BLaER1 treated with 17β-estradiol and CSF1 and Interleukin-3, amounts not matched to agents 10 nM and 100 nM (cell line): ENCODE measurements at regions not wholly inside any gene's neighbourhood (a gene's known extent, or its start where the extent isn't known, plus 50 kb on each side); places are given as distances from the start of the nearest gene placed in this dataset.
"Not testable (repeated sequence)": the region's sequence is repeated elsewhere in the genome, so short reads cannot be mapped to it uniquely, and the experiment has no call there.

Experiments
- H3K27ac ChIP-seq, 11 experiments: shearing (Covaris generic); formaldehyde crosslinking; 2 replicates each; pipeline ENCODE4 v1.8.1; 2022
- H3K27me3 ChIP-seq, 11 experiments: shearing (Covaris generic); formaldehyde crosslinking; 2 replicates each; pipeline ENCODE4 v1.8.1; 2022
- H3K36me3 ChIP-seq, 11 experiments: shearing (Covaris generic); formaldehyde crosslinking; 2 replicates each; pipeline ENCODE4 v1.8.1; 2022
- H3K4me1 ChIP-seq, 10 experiments: shearing (Covaris generic); formaldehyde crosslinking; 2 replicates each; pipeline ENCODE4 v1.8.1; 2022
- H3K4me2 ChIP-seq, 11 experiments: shearing (Covaris generic); formaldehyde crosslinking; 2 replicates each; pipeline ENCODE4 v1.8.1; 2022
- H3K4me3 ChIP-seq, 10 experiments: shearing (Covaris generic); formaldehyde crosslinking; 2 replicates each; pipeline ENCODE4 v1.8.1; 2022
- H3K9ac ChIP-seq, 11 experiments: shearing (Covaris generic); formaldehyde crosslinking; 2 replicates each; pipeline ENCODE4 v1.8.1; 2022
- H3K9me3 ChIP-seq, 11 experiments: shearing (Covaris generic); formaldehyde crosslinking; replicated peaks in 1 of 11; 2 replicates each; pipeline ENCODE4 v1.8.1; 2022
- H4K20me1 ChIP-seq, 11 experiments: shearing (Covaris generic); formaldehyde crosslinking; 2 replicates each; pipeline ENCODE4 v1.8.1; 2022
- Cebpa-rat ChIP-seq, 11 experiments: shearing (Covaris generic); IDR thresholded peaks; 2 replicates each; pipeline ENCODE4 v1.8.1; 2022

DNA sequence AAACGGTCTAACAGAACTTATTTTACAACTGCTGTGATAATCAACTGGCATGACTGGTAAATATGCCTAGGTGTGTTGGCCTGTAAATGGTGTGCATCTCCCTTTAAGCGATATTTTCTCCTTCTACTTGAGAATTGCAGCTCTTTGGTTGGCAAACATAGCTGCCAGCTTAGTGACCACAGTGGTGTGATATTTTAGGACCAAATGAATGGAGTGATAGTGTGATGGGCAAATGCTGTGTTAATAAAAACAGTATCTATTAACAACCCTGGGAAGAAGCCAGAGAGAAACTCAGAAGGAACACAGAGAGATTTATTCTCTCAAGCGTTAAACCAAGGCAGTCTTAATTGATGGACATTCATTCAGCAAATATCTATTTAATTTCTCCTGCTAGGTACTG, 278.4 kb downstream of the AACS start:
- Histone ChIP-seq H3K27ac (no peak overlapping the region), H4K20me1 (no peaks in the 10 kb centered on the region), H3K4me2 (no peak overlapping the region), H3K9ac (no peak overlapping the region), H3K27me3 (no peaks in the 10 kb centered on the region), H3K9me3 (no peaks in the 10 kb centered on the region), H3K4me3 (no peak overlapping the region), H3K36me3 (no peaks in the 10 kb centered on the region), H3K4me1 (peaks cover 7 to 38% (median 13%) of the 10 kb centered on the region in 10 experiments; a peak in 18 of 20 replicates)
- no peak for TF ChIP-seq Cebpa-rat (IDR thresholded peaks at IDR 0.05)

GRCh38 chr12:125346362-125346761, 281.1 kb downstream of the AACS start:
- peak overlapping the region in 10 of 11 experiments; percentile 1 to 45 (median 26); a peak in 15 of 22 replicates for H3K4me2 ChIP-seq

GRCh38 chr12:125351788-125352187, 286.6 kb downstream of the AACS start:
- Histone ChIP-seq H3K27ac (no peak overlapping the region), H3K27me3 (no peaks in the 10 kb centered on the region), H3K9me3 (peaks cover 8 to 23% (median 14%) of the 10 kb centered on the region in 11 experiments), H3K36me3 (no peaks in the 10 kb centered on the region), H3K4me2 (no peak overlapping the region), H3K4me1 (peaks cover 0 to 2% (median 0%) of the 10 kb centered on the region in 10 experiments; a peak in 2 of 20 replicates), H3K4me3 (no peak overlapping the region), H4K20me1 (no peaks in the 10 kb centered on the region), H3K9ac (no peak overlapping the region)
- no peak for TF ChIP-seq Cebpa-rat (IDR thresholded peaks at IDR 0.05)

More at GRCh38 chr12:125346362-125346761, 281.1 kb downstream of the AACS start:
- no peaks in the 10 kb centered on the region for H3K36me3 ChIP-seq
- no peaks in the 10 kb centered on the region for H4K20me1 ChIP-seq
- TF ChIP-seq Cebpa-rat (IDR thresholded peaks at IDR 0.05), result no peak
- H3K4me3 ChIP-seq, result no peak overlapping the region
- H3K4me1 ChIP-seq, result peaks cover 7 to 26% (median 13%) of the 10 kb centered on the region in 10 experiments; a peak in 18 of 20 replicates
- no peaks in the 10 kb centered on the region for H3K27me3 ChIP-seq
- H3K9me3 ChIP-seq, result peaks cover 0 to under 1% (median 0%) of the 10 kb centered on the region in 11 experiments; a peak in 1 of 22 replicates
- no peak overlapping the region for H3K9ac ChIP-seq
- no peak overlapping the region for H3K27ac ChIP-seq

- not testable (repeated sequence) for H3K4me1 ChIP-seq, H3K36me3 ChIP-seq, H3K9ac ChIP-seq, H3K4me3 ChIP-seq, H3K4me2 ChIP-seq, H3K27me3 ChIP-seq, H4K20me1 ChIP-seq, H3K27ac ChIP-seq
- H3K9me3 ChIP-seq, result peaks cover 8 to 23% (median 14%) of the 10 kb centered on the region in 11 experiments
Measured at GRCh38 chr12:125353002-125353401, 287.8 kb downstream of the AACS start.

- Histone ChIP-seq H3K36me3 (no peaks in the 10 kb centered on the region), H3K4me1 (no peaks in the 10 kb centered on the region), H3K27me3 (no peaks in the 10 kb centered on the region), H3K9me3 (peaks cover 8 to 23% (median 14%) of the 10 kb centered on the region in 11 experiments), H3K4me2 (no peak overlapping the region), H3K9ac (no peak overlapping the region), H3K4me3 (no peak overlapping the region), H3K27ac (no peak overlapping the region), H4K20me1 (no peaks in the 10 kb centered on the region)
- no peak for TF ChIP-seq Cebpa-rat (IDR thresholded peaks at IDR 0.05)
Measured at GRCh38 chr12:125353871-125354270, 288.6 kb downstream of the AACS start.

- Histone ChIP-seq H3K4me1 (no peaks in the 10 kb centered on the region), H3K4me3 (no peak overlapping the region), H3K9ac (no peak overlapping the region), H4K20me1 (no peaks in the 10 kb centered on the region), H3K27me3 (no peaks in the 10 kb centered on the region), H3K9me3 (peaks cover 8 to 23% (median 14%) of the 10 kb centered on the region in 11 experiments), H3K27ac (no peak overlapping the region), H3K36me3 (no peaks in the 10 kb centered on the region), H3K4me2 (no peak overlapping the region)
- TF ChIP-seq Cebpa-rat (IDR thresholded peaks at IDR 0.05), result no peak
Measured at GRCh38 chr12:125355614-125356013, 290.4 kb downstream of the AACS start.

- H3K36me3 ChIP-seq, result no peaks in the 10 kb centered on the region
- TF ChIP-seq Cebpa-rat (IDR thresholded peaks at IDR 0.05), result no peak
- no peak overlapping the region for H3K4me3 ChIP-seq
- no peak overlapping the region for H3K27ac ChIP-seq
- H3K9me3 ChIP-seq, result peaks cover 8 to 23% (median 14%) of the 10 kb centered on the region in 11 experiments
- H3K9ac ChIP-seq, result no peak overlapping the region
- no peak overlapping the region for H3K4me2 ChIP-seq
- no peaks in the 10 kb centered on the region for H4K20me1 ChIP-seq
- H3K27me3 ChIP-seq, result no peaks in the 10 kb centered on the region
- H3K4me1 ChIP-seq, result no peaks in the 10 kb centered on the region
Measured at GRCh38 chr12:125356111-125356510, 290.9 kb downstream of the AACS start.

DNA sequence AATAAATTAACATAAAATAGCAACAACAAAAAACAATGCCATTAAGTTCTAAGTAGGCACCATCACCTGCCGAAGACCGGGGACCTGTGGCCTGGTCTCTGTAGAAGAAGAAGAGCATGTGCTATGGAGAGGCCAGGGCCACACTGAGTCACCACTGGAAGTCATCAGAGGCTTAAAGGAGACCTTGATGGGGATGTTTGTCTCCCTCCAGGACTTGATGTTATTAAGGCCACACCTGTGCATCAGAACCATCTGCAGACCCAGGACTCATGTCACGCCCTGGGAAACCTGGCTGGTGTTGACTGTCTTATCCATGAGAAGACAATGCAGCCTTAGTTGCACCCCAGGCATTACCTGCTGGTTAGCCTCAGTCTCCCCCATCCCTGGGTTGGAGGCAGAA, 292.3 kb downstream of the AACS start:
- Histone ChIP-seq H3K36me3 (no peaks in the 10 kb centered on the region), H3K9me3 (peaks cover 5 to 11% (median 9%) of the 10 kb centered on the region in 11 experiments; a peak in 20 of 22 replicates), H3K4me2 (no peak overlapping the region), H3K9ac (no peak overlapping the region), H4K20me1 (no peaks in the 10 kb centered on the region), H3K27me3 (no peaks in the 10 kb centered on the region), H3K4me1 (no peaks in the 10 kb centered on the region), H3K4me3 (no peak overlapping the region), H3K27ac (no peak overlapping the region)
- TF ChIP-seq Cebpa-rat (IDR thresholded peaks at IDR 0.05), result no peak

DNA sequence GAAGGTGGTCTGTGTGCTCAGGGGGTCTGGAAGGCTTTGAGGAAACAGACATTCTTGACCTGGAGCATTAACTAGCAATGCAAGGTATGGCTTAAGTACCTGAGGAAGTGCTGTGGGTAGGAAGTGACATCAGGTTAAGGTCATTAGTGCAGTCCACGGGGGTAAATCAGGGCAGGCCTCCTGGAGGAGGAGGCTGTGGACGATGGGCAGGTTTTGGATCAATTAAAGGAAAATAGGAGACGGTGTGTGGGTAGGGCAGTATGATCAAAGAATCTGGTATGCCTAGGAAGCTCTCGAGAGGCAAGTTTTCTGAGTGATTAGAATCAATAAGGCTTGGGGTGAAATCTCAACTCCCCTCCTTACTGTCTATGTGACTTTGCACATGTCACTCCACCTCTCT, 295.3 kb downstream of the AACS start:
- no peaks in the 10 kb centered on the region for H3K4me1 ChIP-seq
- TF ChIP-seq Cebpa-rat (IDR thresholded peaks at IDR 0.05), result no peak
- H3K4me2 ChIP-seq, result no peak overlapping the region
- no peak overlapping the region for H3K27ac ChIP-seq
- H3K9ac ChIP-seq, result no peak overlapping the region
- no peaks in the 10 kb centered on the region for H3K27me3 ChIP-seq
- H3K36me3 ChIP-seq, result no peaks in the 10 kb centered on the region
- no peak overlapping the region for H3K4me3 ChIP-seq
- H4K20me1 ChIP-seq, result no peaks in the 10 kb centered on the region
- H3K9me3 ChIP-seq, result no peaks in the 10 kb centered on the region

- Histone ChIP-seq H3K27me3 (no peaks in the 10 kb centered on the region), H3K36me3 (no peaks in the 10 kb centered on the region), H3K4me2 (no peak overlapping the region), H4K20me1 (no peaks in the 10 kb centered on the region), H3K4me3 (no peak overlapping the region), H3K27ac (no peak overlapping the region), H3K4me1 (no peaks in the 10 kb centered on the region), H3K9me3 (0 out of 22 replicates have a peak, but pooled peaks cover 0 to 9% (median 0%) of the 10 kb centered on the region in 11 experiments), H3K9ac (no peak overlapping the region)
- TF ChIP-seq Cebpa-rat (IDR thresholded peaks at IDR 0.05), result no peak
Measured at GRCh38 chr12:125371033-125371432, 305.8 kb downstream of the AACS start.
